GM12873 (cell line): ENCODE measurements at regions not wholly inside any gene's neighbourhood (a gene's known extent, or its start where the extent isn't known, plus 50 kb on each side); places are given as distances from the start of the nearest gene placed in this dataset.

ENCODE experiments used
- TF ChIP-seq, protein P1 (sequence below): IDR thresholded peaks from 2 replicates; pipeline ENCODE4 v1.5.1; 2012; ENCODE audit warnings: low read depth, mild to moderate bottlenecking, moderate library complexity, low read length, control low read depth; ENCODE audit not compliant: insufficient read depth; ENCODE audit errors: missing control alignments

DNA sequence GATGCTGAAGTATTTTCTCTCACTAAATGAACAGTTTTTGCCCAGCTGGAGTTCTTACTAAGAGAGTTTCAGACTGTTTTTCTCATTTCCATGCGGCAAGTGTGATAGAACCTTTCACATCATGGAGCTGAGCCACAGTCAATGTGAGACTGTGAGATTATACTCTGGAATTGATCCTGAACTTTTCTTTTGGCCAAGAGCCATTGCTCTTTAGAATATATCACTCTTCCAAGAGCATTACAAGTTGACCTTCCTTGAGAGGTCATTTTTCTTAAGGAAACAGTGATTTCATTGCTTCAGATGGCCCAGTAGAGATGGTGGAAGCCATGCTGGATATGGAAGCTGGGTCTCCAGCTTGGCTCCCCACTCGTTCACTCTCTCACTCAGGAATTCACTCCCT is 212.9 kb upstream of the UMPS start:
- TF ChIP-seq, protein P1, sequence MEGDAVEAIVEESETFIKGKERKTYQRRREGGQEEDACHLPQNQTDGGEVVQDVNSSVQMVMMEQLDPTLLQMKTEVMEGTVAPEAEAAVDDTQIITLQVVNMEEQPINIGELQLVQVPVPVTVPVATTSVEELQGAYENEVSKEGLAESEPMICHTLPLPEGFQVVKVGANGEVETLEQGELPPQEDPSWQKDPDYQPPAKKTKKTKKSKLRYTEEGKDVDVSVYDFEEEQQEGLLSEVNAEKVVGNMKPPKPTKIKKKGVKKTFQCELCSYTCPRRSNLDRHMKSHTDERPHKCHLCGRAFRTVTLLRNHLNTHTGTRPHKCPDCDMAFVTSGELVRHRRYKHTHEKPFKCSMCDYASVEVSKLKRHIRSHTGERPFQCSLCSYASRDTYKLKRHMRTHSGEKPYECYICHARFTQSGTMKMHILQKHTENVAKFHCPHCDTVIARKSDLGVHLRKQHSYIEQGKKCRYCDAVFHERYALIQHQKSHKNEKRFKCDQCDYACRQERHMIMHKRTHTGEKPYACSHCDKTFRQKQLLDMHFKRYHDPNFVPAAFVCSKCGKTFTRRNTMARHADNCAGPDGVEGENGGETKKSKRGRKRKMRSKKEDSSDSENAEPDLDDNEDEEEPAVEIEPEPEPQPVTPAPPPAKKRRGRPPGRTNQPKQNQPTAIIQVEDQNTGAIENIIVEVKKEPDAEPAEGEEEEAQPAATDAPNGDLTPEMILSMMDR, result no peak

DNA sequence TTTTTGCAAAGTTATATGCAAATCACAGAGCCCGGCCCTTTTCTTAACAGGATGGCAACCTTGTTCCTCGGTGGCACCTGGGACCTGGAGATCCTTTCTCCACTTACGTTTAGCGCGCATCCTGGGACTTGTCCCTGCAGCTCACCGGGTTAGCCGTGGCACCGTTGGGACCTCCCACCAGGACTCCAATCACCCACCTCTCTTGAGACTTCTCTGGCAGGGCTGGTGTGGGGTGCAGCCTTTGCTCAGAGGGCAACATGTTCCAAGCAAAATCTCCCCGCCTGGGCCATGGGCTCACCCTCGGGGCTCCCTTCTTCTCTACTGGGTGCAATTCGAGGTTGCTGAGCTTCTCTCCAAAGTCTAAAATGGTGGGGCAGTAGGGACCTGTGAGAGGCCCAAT is 211.9 kb upstream of the UMPS start:
- TF ChIP-seq, protein P1, result no peak

DNA sequence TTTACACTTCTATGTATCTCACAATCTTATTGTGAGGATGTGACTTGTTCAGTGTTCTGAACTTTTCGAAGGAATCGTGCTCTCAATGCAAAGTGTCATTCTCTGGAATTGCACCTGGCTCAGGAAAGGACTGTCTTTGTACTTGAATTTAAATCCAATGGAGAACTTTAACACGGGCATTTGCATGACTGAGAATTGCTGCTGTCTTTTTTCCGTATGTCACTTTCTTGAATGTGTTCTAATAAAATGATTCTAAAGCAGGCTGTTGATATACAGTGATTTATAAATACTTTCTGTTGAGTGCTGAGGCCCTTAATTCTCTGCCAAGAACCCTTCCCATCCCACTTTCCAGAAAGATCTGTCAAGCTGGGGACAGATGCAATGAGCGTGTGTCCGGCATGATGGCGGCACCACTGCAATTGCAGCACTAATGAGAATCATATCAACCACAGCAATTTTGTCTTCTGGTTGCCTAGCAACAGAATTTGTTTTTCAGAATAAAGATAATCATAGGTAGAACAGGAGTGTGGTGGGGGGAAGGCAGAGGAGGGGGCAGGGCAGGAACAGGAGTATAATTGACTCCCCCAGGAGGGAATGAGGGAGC is 210.6 kb upstream of the UMPS start:
- TF ChIP-seq, protein P1, result no peak

DNA sequence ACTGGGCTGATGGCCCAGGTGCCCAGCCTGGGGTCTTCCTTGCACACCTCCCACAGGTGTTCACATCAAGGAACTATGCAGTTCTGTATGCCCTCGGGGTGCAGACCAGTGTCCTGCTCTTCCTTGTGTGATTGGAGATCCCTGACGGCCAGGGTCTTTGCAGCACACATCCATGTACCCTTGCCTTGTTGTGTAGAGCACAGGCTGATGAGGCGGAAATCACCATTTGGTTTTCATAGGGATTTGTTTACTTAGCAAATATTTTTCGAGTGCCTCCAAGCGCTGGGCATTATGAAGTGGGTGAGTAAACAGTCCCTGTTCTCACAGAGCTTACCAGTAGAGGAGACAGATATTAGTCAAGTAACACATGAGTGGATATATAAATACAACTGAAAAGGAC is 209.3 kb upstream of the UMPS start:
- TF ChIP-seq, protein P1, result no peak

DNA sequence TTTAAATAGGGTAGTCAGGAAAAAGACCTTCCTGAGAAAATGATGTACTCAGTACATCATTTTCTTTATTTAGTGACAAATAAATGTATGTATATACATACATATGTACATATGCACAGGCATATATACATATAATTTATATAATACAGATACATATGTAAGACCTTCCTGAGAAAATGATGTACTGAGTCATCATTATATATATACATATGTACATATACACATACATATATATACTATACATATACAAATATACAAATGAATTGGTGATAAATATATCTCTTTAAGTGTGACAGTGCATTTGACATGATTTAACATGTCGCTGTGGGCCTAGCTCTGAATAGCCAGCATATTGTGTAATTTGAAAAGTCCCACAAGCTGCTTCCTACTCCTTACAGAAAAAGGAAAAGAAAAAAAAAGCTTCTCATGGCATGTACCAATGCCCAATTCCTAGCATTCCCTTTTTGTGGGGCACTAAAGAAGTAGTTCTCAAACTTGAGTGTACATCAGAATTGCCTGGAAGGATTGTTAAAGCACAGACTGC is 208.1 kb upstream of the UMPS start:
- TF ChIP-seq, protein P1, result no peak

DNA sequence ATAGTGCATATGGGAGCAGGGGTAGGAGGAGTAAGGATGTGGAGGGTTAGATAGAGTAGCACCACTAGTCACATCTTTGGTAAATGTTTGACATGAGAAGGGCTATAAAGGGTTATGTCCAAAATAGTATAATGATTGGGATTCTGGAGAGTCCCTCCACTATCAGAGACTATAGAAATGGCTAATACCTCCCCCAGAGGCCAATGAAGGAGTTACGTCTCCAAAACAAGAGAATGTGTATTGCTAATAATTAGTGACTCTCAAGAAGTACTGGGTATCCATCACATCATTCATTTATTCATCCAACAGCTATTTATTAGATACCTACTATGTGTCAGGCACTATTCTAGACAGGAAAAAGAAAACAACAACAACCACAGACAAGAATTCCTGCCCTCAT is 203.7 kb upstream of the UMPS start:
- TF ChIP-seq, protein P1, result peak; percentile 35

DNA sequence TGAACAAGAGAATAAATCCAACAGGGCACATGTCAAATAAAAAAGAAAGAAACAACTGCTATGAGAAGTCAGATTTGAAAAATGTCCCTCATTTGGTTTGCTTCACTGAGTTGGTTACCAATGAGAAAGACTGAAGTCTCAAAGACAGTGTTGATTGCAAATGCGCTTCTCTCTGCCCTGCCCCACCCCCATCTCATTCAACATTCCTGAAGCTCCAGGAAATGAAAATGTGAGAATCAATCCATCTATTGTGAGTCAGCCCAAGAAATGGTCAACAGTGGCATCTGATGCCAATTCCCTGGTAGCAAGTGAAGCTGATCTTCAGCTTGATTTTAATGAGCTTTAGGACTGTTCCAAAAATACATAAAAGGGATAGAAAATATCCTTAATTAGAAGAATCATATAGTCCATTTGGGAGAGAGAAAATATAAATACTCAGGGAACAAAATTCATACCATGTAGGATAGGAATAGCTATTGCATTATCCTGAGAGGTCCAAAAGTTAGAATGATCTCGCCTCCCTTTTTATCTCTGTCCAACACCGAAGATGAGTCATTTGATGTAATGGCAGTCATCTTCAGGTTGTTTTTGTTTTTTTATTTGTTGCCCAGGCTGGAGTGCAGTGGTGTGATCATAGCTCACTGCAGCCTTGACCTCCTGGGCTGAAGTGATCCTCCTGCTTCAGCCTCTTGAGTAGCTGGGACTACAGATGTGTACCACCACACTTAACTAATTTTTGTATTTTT is 200.3 kb upstream of the UMPS start:
- TF ChIP-seq, protein P1, result no peak
